ENCODE measurements at regions not wholly inside any gene's neighbourhood (a gene's known extent, or its start where the extent isn't known, plus 50 kb on each side); places are given as distances from the start of the nearest gene placed in this dataset.

- peaks cover 13% of the 10 kb centered on the region for H3K27me3 ChIP-seq
- TF ChIP-seq CTCF (IDR thresholded peaks at IDR 0.05): no peak
- no peak overlapping the region for H3K4me3 ChIP-seq (ENCODE audit: low read depth in 1 of 2, low read length in 1 of 2)
- no peaks in the 10 kb centered on the region for H3K4me1 ChIP-seq (ENCODE audit: control insufficient read depth in 1 of 2, insufficient read depth in 1 of 2, low read depth in 1 of 2, low read length in 1 of 2)
- no peaks in the 10 kb centered on the region for H3K36me3 ChIP-seq
- H3K27ac ChIP-seq: no peak overlapping the region
- no peaks in the 10 kb centered on the region for H3K9me3 ChIP-seq
Measured at GRCh38 chr11:44467931-44468330, 97.5 kb upstream of the CD82 start.

- peaks cover 13% of the 10 kb centered on the region for H3K27me3 ChIP-seq
- no peak for TF ChIP-seq CTCF (IDR thresholded peaks at IDR 0.05)
- H3K27ac ChIP-seq: no peak overlapping the region
- no peak overlapping the region for H3K4me3 ChIP-seq (ENCODE audit: low read depth in 1 of 2, low read length in 1 of 2)
- H3K9me3 ChIP-seq: no peaks in the 10 kb centered on the region
- H3K4me1 ChIP-seq (ENCODE audit: control insufficient read depth in 1 of 2, insufficient read depth in 1 of 2, low read depth in 1 of 2, low read length in 1 of 2): no peaks in the 10 kb centered on the region
- H3K36me3 ChIP-seq: no peaks in the 10 kb centered on the region
Measured at GRCh38 chr11:44468345-44468988, 97.0 kb upstream of the CD82 start.

- H3K27me3 ChIP-seq: peaks cover 20% of the 10 kb centered on the region
- no peak overlapping the region for H3K4me3 ChIP-seq (ENCODE audit: low read depth in 1 of 2, low read length in 1 of 2)
- H3K4me1 ChIP-seq (ENCODE audit: control insufficient read depth in 1 of 2, insufficient read depth in 1 of 2, low read depth in 1 of 2, low read length in 1 of 2): no peaks in the 10 kb centered on the region
- H3K9me3 ChIP-seq: no peaks in the 10 kb centered on the region
- no peak overlapping the region for H3K27ac ChIP-seq
- no peaks in the 10 kb centered on the region for H3K36me3 ChIP-seq
- no peak for TF ChIP-seq CTCF (IDR thresholded peaks at IDR 0.05)
Measured at GRCh38 chr11:44469412-44469811, 96.1 kb upstream of the CD82 start.

GRCh38 chr11:44470854-44471253, 94.6 kb upstream of the CD82 start:
- Histone ChIP-seq H3K4me3 (ENCODE audit: low read depth in 1 of 2, low read length in 1 of 2) (no peak overlapping the region), H3K9me3 (no peaks in the 10 kb centered on the region), H3K27ac (no peak overlapping the region), H3K27me3 (peaks cover 34% of the 10 kb centered on the region), H3K4me1 (ENCODE audit: control insufficient read depth in 1 of 2, insufficient read depth in 1 of 2, low read depth in 1 of 2, low read length in 1 of 2) (no peaks in the 10 kb centered on the region), H3K36me3 (no peaks in the 10 kb centered on the region)
- TF ChIP-seq CTCF (IDR thresholded peaks at IDR 0.05): no peak

GRCh38 chr11:44471603-44472002, 93.9 kb upstream of the CD82 start:
- no peaks in the 10 kb centered on the region for H3K4me1 ChIP-seq (ENCODE audit: control insufficient read depth in 1 of 2, insufficient read depth in 1 of 2, low read depth in 1 of 2, low read length in 1 of 2)

More at GRCh38 chr11:44471603-44472002, 93.9 kb upstream of the CD82 start:
- H3K27ac ChIP-seq: no peak overlapping the region
- H3K27me3 ChIP-seq: peaks cover 42% of the 10 kb centered on the region
- H3K36me3 ChIP-seq: no peaks in the 10 kb centered on the region
- TF ChIP-seq CTCF (IDR thresholded peaks at IDR 0.05): no peak
- H3K4me3 ChIP-seq (ENCODE audit: low read depth in 1 of 2, low read length in 1 of 2): no peak overlapping the region
- no peaks in the 10 kb centered on the region for H3K9me3 ChIP-seq

Data from neutrophil (primary cell).